ENCODE measurements at regions not wholly inside any gene's neighbourhood (a gene's known extent, or its start where the extent isn't known, plus 50 kb on each side); places are given as distances from the start of the nearest gene placed in this dataset.

- Histone ChIP-seq H3K9me3 (replicated peaks; ENCODE audit: control insufficient read depth, insufficient read depth, low read length) (no peaks in the 10 kb centered on the region), H4K20me1 (replicated peaks; ENCODE audit: control insufficient read depth, extremely low read depth, insufficient read depth, low read length) (no peaks in the 10 kb centered on the region), H3K9ac (replicated peaks; ENCODE audit: extremely low read depth, insufficient read depth, low read length) (no peak overlapping the region), H3K27ac (ENCODE audit: insufficient read depth, low read depth, low read length) (no peak overlapping the region), H2AFZ (ENCODE audit: low read depth, low read length) (no peak overlapping the region), H3K9me1 (replicated peaks; ENCODE audit: control insufficient read depth, extremely low read depth, insufficient read depth, low read length) (no peaks in the 10 kb centered on the region), H3K27me3 (ENCODE audit: control insufficient read depth in 2 of 2, insufficient read depth in 2 of 2, low read length in 2 of 2) (peaks cover 0 to 1% of the 10 kb centered on the region in 2 experiments), H3K4me2 (ENCODE audit: insufficient read depth, low read length) (no peak overlapping the region), H3K4me1 (ENCODE audit: control insufficient read depth, extremely low read depth, insufficient read depth, low read length) (no peaks in the 10 kb centered on the region), H3K79me2 (ENCODE audit: control insufficient read depth, insufficient read depth, low read length) (no peaks in the 10 kb centered on the region), H3K4me3 (replicated peaks in 1 of 3; ENCODE audit: insufficient read depth in 1 of 3, low read depth in 1 of 3, low read length in 3 of 3) (no peak overlapping the region), H3K36me3 (ENCODE audit: control insufficient read depth in 2 of 2, extremely low read depth in 1 of 2, insufficient read depth in 2 of 2, low read length in 2 of 2) (no peaks in the 10 kb centered on the region)
- FAIRE-seq (no peak), DNase-seq (ENCODE audit: low read depth, low spot score) (no peak)
- intact Hi-C loops (cut with micrococcal nuclease) = no loop called here
- no TSS peak for BruUV-seq (replicated peaks)
- dilution Hi-C loops (cut with MboI; ENCODE audit: extremely low pct_ligation_motif_present, low sequenced_read_pairs) = no loop called here
- TF ChIP-seq MAX (IDR thresholded peaks at IDR 0.05; ENCODE audit: insufficient read depth, insufficient read length) (no peak), POLR2AphosphoS5 (IDR thresholded peaks at IDR 0.05; ENCODE audit: insufficient read depth, low read depth, low read length) (no peak), POLR2A (IDR thresholded peaks at IDR 0.05; ENCODE audit: low read depth, low read length) (no peak), FOS (IDR thresholded peaks at IDR 0.05; ENCODE audit: borderline replicate concordance, insufficient read depth, low read length) (no peak), JUN (IDR thresholded peaks at IDR 0.05; ENCODE audit: borderline replicate concordance, insufficient read depth, insufficient read length, low read depth) (no peak), MYC (IDR thresholded peaks at IDR 0.05; ENCODE audit: low read depth, low read length) (no peak), GATA2 (IDR thresholded peaks at IDR 0.05; ENCODE audit: insufficient read depth, insufficient read length, low read depth, low read length) (no peak), EZH2 (IDR thresholded peaks at IDR 0.05; ENCODE audit: borderline replicate concordance, low read depth, low read length, severe bottlenecking) (no peak)
- ChIA-PET CTCF (no interaction called here), POLR2A (no interaction called here)
Observed at GRCh38 chr20:40335437-40335836, 353.6 kb downstream of the MAFB start.

- BruUV-seq (replicated peaks) = no TSS peak
- TF ChIP-seq GATA2 (IDR thresholded peaks at IDR 0.05; ENCODE audit: insufficient read depth, insufficient read length, low read depth, low read length) (no peak), FOS (IDR thresholded peaks at IDR 0.05; ENCODE audit: borderline replicate concordance, insufficient read depth, low read length) (no peak), POLR2A (IDR thresholded peaks at IDR 0.05; ENCODE audit: low read depth, low read length) (no peak), JUN (IDR thresholded peaks at IDR 0.05; ENCODE audit: borderline replicate concordance, insufficient read depth, insufficient read length, low read depth) (no peak), EZH2 (IDR thresholded peaks at IDR 0.05; ENCODE audit: borderline replicate concordance, low read depth, low read length, severe bottlenecking) (no peak), CTCF (IDR thresholded peaks at IDR 0.05; ENCODE audit: extremely low read depth in 1 of 2, insufficient read depth in 1 of 2, low read depth in 1 of 2, low read length in 2 of 2) (no peak), MAX (IDR thresholded peaks at IDR 0.05; ENCODE audit: insufficient read depth, insufficient read length) (no peak), MYC (IDR thresholded peaks at IDR 0.05; ENCODE audit: low read depth, low read length) (no peak), POLR2AphosphoS5 (IDR thresholded peaks at IDR 0.05; ENCODE audit: insufficient read depth, low read depth, low read length) (no peak)
- dilution Hi-C loops (cut with MboI; ENCODE audit: extremely low pct_ligation_motif_present, low sequenced_read_pairs) (no loop called here), intact Hi-C loops (cut with micrococcal nuclease) (no loop called here)
- Histone ChIP-seq H3K79me2 (ENCODE audit: control insufficient read depth, insufficient read depth, low read length) (no peaks in the 10 kb centered on the region), H3K27ac (ENCODE audit: insufficient read depth, low read depth, low read length) (no peak overlapping the region), H3K4me2 (ENCODE audit: insufficient read depth, low read length) (no peak overlapping the region), H4K20me1 (replicated peaks; ENCODE audit: control insufficient read depth, extremely low read depth, insufficient read depth, low read length) (no peaks in the 10 kb centered on the region), H3K9me1 (replicated peaks; ENCODE audit: control insufficient read depth, extremely low read depth, insufficient read depth, low read length) (no peaks in the 10 kb centered on the region), H3K27me3 (ENCODE audit: control insufficient read depth in 2 of 2, insufficient read depth in 2 of 2, low read length in 2 of 2) (peaks cover 0 to 1% of the 10 kb centered on the region in 2 experiments), H3K4me1 (ENCODE audit: control insufficient read depth, extremely low read depth, insufficient read depth, low read length) (no peaks in the 10 kb centered on the region), H3K4me3 (replicated peaks in 1 of 3; ENCODE audit: insufficient read depth in 1 of 3, low read depth in 1 of 3, low read length in 3 of 3) (no peak overlapping the region), H2AFZ (ENCODE audit: low read depth, low read length) (no peak overlapping the region), H3K9me3 (replicated peaks; ENCODE audit: control insufficient read depth, insufficient read depth, low read length) (no peaks in the 10 kb centered on the region), H3K9ac (replicated peaks; ENCODE audit: extremely low read depth, insufficient read depth, low read length) (no peak overlapping the region), H3K36me3 (ENCODE audit: control insufficient read depth in 2 of 2, extremely low read depth in 1 of 2, insufficient read depth in 2 of 2, low read length in 2 of 2) (no peaks in the 10 kb centered on the region)
- no peak for FAIRE-seq
- ChIA-PET CTCF (no interaction called here), POLR2A (no interaction called here)
- DNase-seq (ENCODE audit: low read depth, low spot score) = no peak
Observed at GRCh38 chr20:40333591-40333990, 355.4 kb downstream of the MAFB start.
